ENCODE measurements at regions not wholly inside any gene's neighbourhood (a gene's known extent, or its start where the extent isn't known, plus 50 kb on each side); places are given as distances from the start of the nearest gene placed in this dataset.

DNA sequence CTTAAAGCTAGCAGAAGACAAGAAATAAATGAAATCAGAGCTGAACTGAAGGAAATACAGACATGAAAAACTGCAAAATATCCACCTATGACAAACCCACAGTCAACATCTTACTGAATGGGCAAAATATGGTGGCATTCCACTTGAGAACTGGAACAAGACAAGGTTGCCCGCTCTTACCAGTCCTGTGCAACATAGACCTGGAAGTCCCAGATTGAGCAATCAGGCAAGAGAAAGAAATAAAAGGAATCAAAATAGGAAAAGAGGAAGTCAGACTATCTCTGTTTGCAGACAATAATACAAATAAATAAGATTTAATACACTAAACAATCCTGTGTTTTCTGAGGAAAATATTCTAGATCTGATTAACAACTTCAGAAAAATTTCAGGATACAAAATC lies 570.5 kb upstream of the SEMA3D start:
- TF ChIP-seq, protein P1, sequence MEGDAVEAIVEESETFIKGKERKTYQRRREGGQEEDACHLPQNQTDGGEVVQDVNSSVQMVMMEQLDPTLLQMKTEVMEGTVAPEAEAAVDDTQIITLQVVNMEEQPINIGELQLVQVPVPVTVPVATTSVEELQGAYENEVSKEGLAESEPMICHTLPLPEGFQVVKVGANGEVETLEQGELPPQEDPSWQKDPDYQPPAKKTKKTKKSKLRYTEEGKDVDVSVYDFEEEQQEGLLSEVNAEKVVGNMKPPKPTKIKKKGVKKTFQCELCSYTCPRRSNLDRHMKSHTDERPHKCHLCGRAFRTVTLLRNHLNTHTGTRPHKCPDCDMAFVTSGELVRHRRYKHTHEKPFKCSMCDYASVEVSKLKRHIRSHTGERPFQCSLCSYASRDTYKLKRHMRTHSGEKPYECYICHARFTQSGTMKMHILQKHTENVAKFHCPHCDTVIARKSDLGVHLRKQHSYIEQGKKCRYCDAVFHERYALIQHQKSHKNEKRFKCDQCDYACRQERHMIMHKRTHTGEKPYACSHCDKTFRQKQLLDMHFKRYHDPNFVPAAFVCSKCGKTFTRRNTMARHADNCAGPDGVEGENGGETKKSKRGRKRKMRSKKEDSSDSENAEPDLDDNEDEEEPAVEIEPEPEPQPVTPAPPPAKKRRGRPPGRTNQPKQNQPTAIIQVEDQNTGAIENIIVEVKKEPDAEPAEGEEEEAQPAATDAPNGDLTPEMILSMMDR (IDR thresholded peaks at IDR 0.05; ENCODE audit: low read length), result no peak
- TF ChIP-seq EZH2 (IDR thresholded peaks at IDR 0.05; ENCODE audit: borderline replicate concordance, low read length), result no peak

Data from OCI-LY1 (cell line).